ENCODE measurements at regions not wholly inside any gene's neighbourhood (a gene's known extent, or its start where the extent isn't known, plus 50 kb on each side); places are given as distances from the start of the nearest gene placed in this dataset.

- peak; percentile 27 for FAIRE-seq
Measured at GRCh38 chr11:105429096-105429910, 180.6 kb upstream of the GRIA4 start.

GRCh38 chr11:105407101-105407500 lies 202.8 kb upstream of the GRIA4 start:
- no peak for FAIRE-seq

More at GRCh38 chr11:105429096-105429910, 180.6 kb upstream of the GRIA4 start:
- TF ChIP-seq TAF1 (IDR thresholded peaks at IDR 0.05; ENCODE audit: borderline replicate concordance, low read depth, low read length) (no peak), POLR2A (IDR thresholded peaks at IDR 0.05; ENCODE audit: low read depth, low read length) (no peak), POLR2AphosphoS5 (IDR thresholded peaks at IDR 0.05; ENCODE audit: low read depth, low read length) (no peak)
- no peak for DNase-seq (ENCODE audit: insufficient read length)

GRCh38 chr11:105401269-105401809 lies 208.5 kb upstream of the GRIA4 start:
- no peak for DNase-seq (ENCODE audit: insufficient read length)
- FAIRE-seq, result peak; percentile 24
- TF ChIP-seq TAF1 (IDR thresholded peaks at IDR 0.05; ENCODE audit: borderline replicate concordance, low read depth, low read length) (no peak), POLR2A (IDR thresholded peaks at IDR 0.05; ENCODE audit: low read depth, low read length) (no peak), POLR2AphosphoS5 (IDR thresholded peaks at IDR 0.05; ENCODE audit: low read depth, low read length) (no peak)

More at GRCh38 chr11:105407101-105407500, 202.8 kb upstream of the GRIA4 start:
- no peak for DNase-seq (ENCODE audit: insufficient read length)
- TF ChIP-seq POLR2A (IDR thresholded peaks at IDR 0.05; ENCODE audit: low read depth, low read length) (no peak), TAF1 (IDR thresholded peaks at IDR 0.05; ENCODE audit: borderline replicate concordance, low read depth, low read length) (no peak), POLR2AphosphoS5 (IDR thresholded peaks at IDR 0.05; ENCODE audit: low read depth, low read length) (no peak)

- no peak for TF ChIP-seq TAF1 (IDR thresholded peaks at IDR 0.05; ENCODE audit: borderline replicate concordance, low read depth, low read length)
- no peak for TF ChIP-seq POLR2A (IDR thresholded peaks at IDR 0.05; ENCODE audit: low read depth, low read length)
- no peak for TF ChIP-seq POLR2AphosphoS5 (IDR thresholded peaks at IDR 0.05; ENCODE audit: low read depth, low read length)
- FAIRE-seq, result no peak
- no peak for DNase-seq (ENCODE audit: insufficient read length)
Measured at GRCh38 chr11:105399511-105399910, 210.4 kb upstream of the GRIA4 start.

- FAIRE-seq (no peak), DNase-seq (ENCODE audit: insufficient read length) (no peak)
- no peak for TF ChIP-seq TAF1 (IDR thresholded peaks at IDR 0.05; ENCODE audit: borderline replicate concordance, low read depth, low read length)
- TF ChIP-seq POLR2A (IDR thresholded peaks at IDR 0.05; ENCODE audit: low read depth, low read length), result no peak
- TF ChIP-seq POLR2AphosphoS5 (IDR thresholded peaks at IDR 0.05; ENCODE audit: low read depth, low read length), result no peak
Measured at GRCh38 chr11:105398636-105399035, 211.2 kb upstream of the GRIA4 start.

GRCh38 chr11:105393326-105393725 lies 216.5 kb upstream of the GRIA4 start:
- FAIRE-seq, result no peak
- no peak for DNase-seq (ENCODE audit: insufficient read length)

GRCh38 chr11:105392556-105392955 lies 217.3 kb upstream of the GRIA4 start:
- DNase-seq (ENCODE audit: insufficient read length) (no peak), FAIRE-seq (no peak)
- TF ChIP-seq POLR2AphosphoS5 (IDR thresholded peaks at IDR 0.05; ENCODE audit: low read depth, low read length) (no peak), TAF1 (IDR thresholded peaks at IDR 0.05; ENCODE audit: borderline replicate concordance, low read depth, low read length) (no peak), POLR2A (IDR thresholded peaks at IDR 0.05; ENCODE audit: low read depth, low read length) (no peak)

More at GRCh38 chr11:105393326-105393725, 216.5 kb upstream of the GRIA4 start:
- no peak for TF ChIP-seq TAF1 (IDR thresholded peaks at IDR 0.05; ENCODE audit: borderline replicate concordance, low read depth, low read length)

- FAIRE-seq (no peak), DNase-seq (ENCODE audit: insufficient read length) (no peak)
- TF ChIP-seq POLR2AphosphoS5 (IDR thresholded peaks at IDR 0.05; ENCODE audit: low read depth, low read length) (no peak), POLR2A (IDR thresholded peaks at IDR 0.05; ENCODE audit: low read depth, low read length) (no peak), TAF1 (IDR thresholded peaks at IDR 0.05; ENCODE audit: borderline replicate concordance, low read depth, low read length) (no peak)
Measured at GRCh38 chr11:105389952-105390351, 219.9 kb upstream of the GRIA4 start.

- FAIRE-seq, result no peak
- DNase-seq (ENCODE audit: insufficient read length), result no peak
- no peak for TF ChIP-seq POLR2A (IDR thresholded peaks at IDR 0.05; ENCODE audit: low read depth, low read length)
- no peak for TF ChIP-seq TAF1 (IDR thresholded peaks at IDR 0.05; ENCODE audit: borderline replicate concordance, low read depth, low read length)
- TF ChIP-seq POLR2AphosphoS5 (IDR thresholded peaks at IDR 0.05; ENCODE audit: low read depth, low read length), result no peak
Measured at GRCh38 chr11:105388006-105388405, 221.9 kb upstream of the GRIA4 start.

- no peak for DNase-seq (ENCODE audit: insufficient read length)
Measured at GRCh38 chr11:105381941-105382340, 227.9 kb upstream of the GRIA4 start.

GRCh38 chr11:105377870-105378269 lies 232.0 kb upstream of the GRIA4 start:
- no peak for FAIRE-seq
- TF ChIP-seq POLR2AphosphoS5 (IDR thresholded peaks at IDR 0.05; ENCODE audit: low read depth, low read length) (no peak), POLR2A (IDR thresholded peaks at IDR 0.05; ENCODE audit: low read depth, low read length) (no peak), TAF1 (IDR thresholded peaks at IDR 0.05; ENCODE audit: borderline replicate concordance, low read depth, low read length) (no peak)

More at GRCh38 chr11:105381941-105382340, 227.9 kb upstream of the GRIA4 start:
- TF ChIP-seq POLR2A (IDR thresholded peaks at IDR 0.05; ENCODE audit: low read depth, low read length) (no peak), POLR2AphosphoS5 (IDR thresholded peaks at IDR 0.05; ENCODE audit: low read depth, low read length) (no peak), TAF1 (IDR thresholded peaks at IDR 0.05; ENCODE audit: borderline replicate concordance, low read depth, low read length) (no peak)
- FAIRE-seq, result no peak

GRCh38 chr11:105372206-105372605 lies 232.6 kb upstream of the CARD18 start:
- no peak for FAIRE-seq
- DNase-seq (ENCODE audit: insufficient read length), result no peak
- no peak for TF ChIP-seq TAF1 (IDR thresholded peaks at IDR 0.05; ENCODE audit: borderline replicate concordance, low read depth, low read length)

More at GRCh38 chr11:105377870-105378269, 232.0 kb upstream of the GRIA4 start:
- DNase-seq (ENCODE audit: insufficient read length), result no peak
